NCI-H2029 treated with DMSO at 0.1 percent for 48 hours (cell line): ENCODE measurements at regions not wholly inside any gene's neighbourhood (a gene's known extent, or its start where the extent isn't known, plus 50 kb on each side); places are given as distances from the start of the nearest gene placed in this dataset.
"Not testable (repeated sequence)": the region's sequence is repeated elsewhere in the genome, so short reads cannot be mapped to it uniquely, and the experiment has no call there.

Experiments used
- DNase-seq: peaks from one replicate; lab custom pipeline; 2025; lab: John Stamatoyannopoulos, UW

DNA sequence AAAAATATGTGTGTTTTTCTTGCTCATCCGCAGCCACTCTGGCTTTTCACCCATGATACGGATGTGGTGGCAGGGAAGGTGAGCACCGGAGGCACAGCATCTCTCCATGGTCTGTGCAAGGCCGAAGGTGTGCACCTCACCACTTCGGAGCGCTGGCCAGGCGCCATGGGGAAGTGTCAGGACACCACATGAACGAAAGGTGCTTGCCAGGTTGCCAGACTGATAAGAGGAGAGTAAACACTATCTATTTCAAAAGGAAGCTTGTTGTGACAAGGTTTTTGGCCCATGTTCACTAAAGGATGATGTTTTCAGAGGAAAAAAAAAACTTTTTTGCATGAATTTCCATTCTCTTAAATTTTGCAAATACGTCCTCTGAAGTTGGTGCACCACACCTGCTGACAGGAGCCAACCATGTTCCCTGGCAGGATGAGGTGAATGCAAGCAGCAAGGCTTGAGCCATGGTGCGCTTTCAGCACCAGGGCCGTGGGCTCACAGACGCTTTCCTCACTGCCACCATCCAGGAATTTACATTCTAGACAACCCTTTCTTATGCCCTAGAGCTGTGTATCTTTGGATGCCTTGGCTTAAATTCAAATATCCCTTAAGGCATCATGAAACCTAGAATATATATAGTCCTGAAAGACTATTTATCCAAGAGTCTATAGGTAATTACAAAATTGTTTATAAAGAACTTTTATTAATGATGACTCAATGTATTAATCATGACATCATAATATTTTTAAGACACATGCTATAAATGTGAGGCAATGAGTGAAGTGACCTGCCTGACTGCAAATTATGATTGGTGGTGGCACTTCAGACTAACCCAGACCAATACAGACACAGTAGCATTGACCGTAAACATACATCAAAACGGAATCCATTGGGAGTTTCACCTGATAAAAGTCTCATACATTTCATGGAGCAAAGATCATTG is 234.5 kb downstream of the TFAP2A start:
- DNase-seq = peak; percentile 99

DNA sequence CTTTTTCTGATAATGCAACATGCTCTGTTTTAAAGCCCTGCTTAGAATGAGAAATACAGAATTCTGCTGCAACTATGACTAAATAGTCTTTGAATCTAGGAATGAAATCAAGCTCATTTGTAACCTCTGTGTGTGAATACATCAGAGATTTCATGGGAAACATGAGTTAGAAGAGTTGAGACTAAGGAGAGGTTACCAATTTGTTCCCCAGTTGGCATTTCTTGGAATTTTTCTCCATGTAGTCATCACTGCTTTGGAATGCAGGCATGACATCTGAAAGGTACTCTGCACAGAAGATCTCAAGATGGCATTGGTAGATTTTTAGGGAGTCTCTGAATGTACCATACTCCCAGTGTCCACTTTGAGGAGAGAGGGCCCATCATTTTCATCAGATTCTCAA is 237.2 kb downstream of the TFAP2A start:
- DNase-seq = no peak

DNA sequence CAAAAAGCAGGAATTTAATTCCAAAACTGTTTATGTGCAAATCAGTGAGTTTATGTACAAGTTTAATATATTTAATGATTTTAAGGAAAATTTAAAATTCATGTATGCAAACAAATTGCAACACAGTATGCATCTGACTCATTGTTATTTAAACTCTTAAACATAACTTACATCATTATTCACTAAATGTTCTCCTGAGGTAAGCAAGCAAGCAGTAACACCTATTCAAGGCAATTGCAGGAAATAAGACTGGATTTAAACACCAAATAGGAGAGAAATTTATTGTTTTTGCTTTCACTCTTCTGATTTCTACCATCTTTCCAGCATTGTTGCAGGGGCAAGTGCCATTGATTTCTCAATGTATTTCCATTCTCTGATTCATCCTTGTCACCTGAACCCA is 239.5 kb downstream of the TFAP2A start:
- no peak for DNase-seq

DNA sequence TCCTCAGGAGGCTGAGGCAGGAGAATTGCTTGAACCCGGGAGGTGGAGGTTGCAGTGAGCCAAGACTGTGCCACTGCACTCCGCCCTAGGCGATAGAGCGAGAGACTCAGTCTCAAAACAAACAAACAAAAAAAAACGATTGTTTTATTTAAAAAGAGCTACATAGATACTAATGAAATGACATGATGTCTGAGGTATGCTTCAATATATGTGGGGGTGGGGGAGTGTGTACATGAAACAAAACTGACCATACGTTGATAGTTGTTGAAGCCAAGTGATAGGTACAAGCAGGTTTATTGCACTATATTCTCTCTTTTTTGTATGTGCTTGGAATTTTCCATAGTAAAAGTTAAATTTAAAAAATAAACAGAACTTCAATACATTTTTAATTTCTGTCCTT is 240.1 kb downstream of the TFAP2A start:
- DNase-seq = no peak

DNA sequence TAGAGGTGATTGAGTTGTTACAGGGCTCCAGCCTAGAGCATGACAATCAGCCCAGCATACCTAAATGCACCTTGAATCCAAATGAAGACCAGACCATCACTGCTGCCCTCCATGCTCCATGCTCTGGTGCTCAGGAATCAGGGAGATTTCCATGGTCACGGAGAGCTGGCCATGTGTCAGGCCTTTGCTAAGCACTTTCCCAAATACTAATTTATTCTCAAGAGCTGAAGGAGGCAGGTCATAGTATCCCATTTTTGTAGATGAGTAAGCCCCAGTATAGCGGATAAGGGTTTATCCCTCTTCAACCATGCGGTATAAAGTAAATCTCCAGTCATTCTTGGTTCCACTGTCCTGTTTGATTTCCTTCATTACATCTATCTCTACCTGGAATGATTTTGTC is 240.8 kb downstream of the TFAP2A start:
- DNase-seq = no peak

DNA sequence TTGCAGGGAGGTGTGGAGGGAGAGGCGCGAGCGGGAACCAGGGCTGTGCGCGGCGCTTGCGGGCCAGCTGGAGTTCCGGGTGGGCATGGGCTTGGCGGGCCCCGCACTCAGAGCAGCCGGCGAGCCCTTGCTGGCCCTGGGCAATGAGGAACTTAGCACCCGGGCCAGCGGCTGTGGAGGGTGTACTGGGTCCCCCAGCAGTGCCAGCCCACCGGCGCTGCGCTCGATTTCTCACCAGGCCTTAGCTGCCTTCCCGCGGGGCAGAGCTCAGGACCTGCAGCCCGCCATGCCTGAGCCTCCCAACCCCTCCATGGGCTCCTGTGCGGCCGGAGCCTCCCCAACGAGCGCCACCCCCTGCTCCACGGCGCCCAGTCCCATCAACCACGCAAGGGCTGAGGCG is 243.2 kb downstream of the TFAP2A start:
- not testable (repeated sequence) for DNase-seq

DNA sequence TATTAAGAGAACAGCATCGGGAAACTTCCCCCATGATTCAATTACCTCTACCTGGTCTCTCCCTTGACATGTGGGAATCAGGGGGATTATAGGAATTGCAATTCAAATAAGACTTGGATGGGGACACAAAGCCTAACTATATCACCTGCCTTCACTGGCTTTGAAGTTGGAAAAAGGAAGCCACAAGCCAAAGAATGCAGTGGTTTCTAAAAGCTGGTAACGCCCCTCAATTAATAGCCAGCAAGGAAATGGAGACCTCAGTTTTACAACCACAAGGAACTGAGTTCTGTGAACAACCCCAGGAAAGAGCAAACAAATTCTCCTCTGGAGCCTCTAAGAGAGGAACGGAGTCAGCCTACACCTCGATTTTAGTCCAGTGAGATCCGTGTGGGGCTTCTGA is 244.1 kb downstream of the TFAP2A start:
- DNase-seq = no peak

DNA sequence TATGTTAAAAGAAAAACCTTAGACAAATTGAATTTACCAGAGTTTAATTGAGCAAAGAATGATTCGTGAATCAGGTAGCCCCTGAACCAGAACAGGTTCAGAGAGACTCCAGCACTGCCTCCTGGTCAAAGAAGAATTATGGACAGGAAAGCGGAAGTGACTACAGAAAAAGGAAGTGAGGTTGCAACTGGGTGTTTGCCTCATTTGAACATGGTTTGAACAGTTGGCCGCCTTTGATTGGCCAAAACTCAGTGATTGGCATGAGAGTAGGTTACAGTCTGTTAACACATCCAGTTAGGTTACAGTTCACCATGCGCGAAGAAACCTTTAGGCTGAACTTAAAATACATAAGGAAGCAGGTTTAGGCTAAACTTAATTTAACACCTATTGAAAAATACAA is 248.8 kb downstream of the TFAP2A start:
- DNase-seq = no peak

DNA sequence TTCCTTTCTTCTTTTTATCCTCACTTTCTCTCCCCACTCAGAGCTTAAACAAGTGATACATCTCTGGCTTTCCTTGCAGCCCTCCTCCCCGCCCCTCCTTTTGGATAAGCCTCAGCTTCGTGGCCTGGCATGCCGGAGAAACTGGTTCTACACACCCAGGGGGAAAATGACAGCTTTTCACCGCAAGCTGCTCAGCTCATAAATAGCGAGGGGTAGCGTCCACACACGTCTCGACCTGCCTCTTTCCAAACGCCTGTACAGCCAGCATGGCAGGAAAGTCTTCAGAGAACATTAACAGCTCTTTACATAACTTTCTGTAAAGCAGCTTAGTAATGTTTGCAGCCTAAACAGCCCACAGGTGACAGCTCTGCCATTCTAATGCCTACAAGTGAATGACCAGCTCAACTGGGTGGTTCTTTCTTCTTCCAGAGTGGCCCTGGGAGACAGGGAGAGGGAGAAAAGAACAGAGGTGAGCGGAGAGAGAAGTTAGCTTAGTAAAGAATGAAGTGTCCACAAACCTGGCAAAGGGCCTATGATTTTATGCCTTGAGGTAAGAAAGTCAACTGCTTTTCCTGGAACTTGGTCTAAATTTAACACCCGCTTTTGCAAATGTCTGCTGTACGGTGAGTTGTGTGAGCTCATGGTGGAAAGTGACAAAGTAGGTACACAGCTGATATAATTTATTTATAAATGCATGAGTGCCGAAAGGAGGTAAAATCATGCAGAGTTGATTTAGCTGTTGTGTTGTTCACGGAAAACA is 251.5 kb downstream of the TFAP2A start:
- DNase-seq = no peak

DNA sequence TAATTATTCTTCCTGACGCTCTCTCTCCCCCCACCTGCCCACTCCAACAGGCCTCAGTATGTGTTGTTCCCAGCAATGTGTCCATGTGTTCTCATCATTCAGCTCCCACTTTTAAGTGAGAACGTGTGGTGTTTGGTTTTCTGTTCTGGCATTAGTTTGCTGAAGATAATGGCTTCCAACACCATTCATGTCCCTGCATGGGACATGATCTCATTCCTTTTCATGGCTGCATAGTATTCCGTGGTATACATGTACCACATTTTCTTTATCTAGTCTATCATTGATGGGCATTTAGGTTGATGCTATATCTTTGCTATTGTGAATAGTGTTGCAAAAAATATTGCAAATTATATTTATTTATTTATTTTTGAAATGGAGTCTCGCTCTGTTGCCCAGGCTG is 258.0 kb downstream of the TFAP2A start:
- no peak for DNase-seq

DNA sequence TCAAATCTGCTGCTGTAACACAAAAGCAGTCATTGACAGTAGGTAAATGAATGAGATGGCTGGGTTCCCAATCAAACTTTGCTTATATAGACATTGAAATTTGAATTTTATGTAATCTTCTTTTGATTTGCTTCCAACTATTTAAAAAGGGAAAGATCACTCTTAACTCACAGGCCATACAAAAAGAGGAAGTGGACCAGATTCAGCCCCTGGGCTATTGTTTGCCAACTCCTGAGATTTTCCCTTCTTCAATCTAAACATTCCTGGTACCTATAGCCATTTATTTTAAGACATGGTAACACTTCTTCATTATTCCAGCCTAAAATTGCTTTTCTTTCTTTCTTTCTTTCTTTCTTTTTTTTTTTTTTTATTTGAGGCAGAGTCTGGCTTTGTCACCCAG is 260.6 kb downstream of the TFAP2A start:
- peak; percentile 15 for DNase-seq

DNA sequence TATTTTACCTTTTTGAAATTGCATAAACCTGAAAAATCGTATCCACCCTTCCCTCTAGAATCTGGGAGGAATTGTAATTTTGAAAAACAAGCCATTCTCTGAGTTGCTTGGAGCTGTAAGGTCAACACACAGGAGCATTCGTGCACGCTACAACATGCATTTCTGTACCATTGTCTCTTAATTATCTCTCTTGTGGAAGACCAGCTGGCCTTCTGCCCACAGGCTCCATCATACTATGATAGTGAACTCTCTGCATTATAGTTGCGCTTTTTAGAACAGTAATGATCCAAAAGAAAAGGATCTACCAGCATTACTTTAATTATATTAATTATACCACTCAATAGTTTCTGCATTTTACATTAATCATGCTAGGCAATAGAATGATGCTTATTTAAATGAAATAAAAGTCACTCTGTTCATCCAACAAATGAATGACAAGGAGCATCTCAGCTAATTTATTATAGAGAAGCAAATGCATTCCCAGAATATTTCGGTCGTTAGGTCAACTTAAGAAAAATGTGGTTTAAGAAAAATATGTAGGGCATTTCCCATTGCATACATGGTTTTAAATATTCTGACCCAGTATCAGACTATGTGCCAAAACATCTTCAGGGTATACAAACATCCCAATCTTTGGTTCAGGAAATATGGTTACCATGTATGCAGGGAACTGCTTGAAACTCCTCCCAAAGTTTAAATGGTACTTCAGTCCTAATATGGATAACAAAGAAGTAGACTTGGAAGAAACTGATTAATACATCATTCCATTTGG is 263.5 kb downstream of the TFAP2A start:
- no peak for DNase-seq

DNA sequence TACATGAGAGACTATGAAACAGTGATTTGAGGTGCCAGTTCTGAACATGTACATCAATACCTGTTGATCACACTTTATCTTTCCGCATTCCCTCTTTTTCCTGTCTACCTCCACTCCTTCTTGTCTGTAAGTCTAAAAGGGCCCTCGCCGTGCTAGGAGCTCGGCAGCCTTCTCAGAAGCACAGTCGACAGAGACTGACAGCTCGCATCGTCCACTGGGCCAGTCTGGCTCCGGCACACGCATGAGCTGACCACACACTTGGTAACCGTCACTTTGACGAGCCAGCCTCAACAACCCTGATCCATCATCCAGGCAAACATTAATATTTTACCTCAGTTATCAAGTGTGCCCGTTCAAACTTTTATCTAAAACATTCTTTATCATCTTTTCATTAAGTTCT is 265.3 kb downstream of the TFAP2A start:
- DNase-seq = no peak

DNA sequence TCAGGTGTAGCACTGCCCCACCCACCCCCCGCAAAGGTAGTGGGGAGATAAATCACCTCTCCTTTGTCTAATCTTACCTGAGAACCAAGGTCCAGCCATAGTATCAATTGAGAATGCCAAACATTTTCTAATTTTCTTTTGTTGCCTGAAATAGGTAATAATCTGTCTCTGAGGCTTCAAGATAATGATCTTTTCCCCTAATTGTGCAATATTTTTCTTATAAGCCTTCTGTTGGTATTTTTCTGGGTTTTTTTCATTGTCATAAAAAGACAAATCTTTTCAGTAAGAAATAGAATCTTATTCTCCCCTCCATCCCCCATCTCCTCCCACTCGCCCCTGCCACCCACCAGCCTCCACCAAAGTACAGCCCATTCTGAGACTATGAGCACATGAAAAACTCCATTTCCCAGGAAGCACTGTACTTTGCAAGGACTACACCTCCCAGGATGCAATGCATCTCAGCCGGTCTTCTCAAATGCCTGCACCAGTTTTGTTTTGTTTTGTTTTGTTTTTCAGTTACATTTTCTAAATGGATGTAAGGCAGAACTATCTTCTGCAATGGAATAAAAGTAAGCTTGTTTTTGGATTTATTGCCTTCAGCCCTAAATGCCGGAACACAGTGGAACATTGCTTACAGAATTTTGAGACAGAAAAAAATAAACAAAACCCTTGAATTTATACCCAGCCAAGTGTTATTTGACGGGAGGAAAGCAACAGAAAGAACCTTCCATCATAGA is 268.0 kb downstream of the TFAP2A start:
- DNase-seq = peak; percentile 70

DNA sequence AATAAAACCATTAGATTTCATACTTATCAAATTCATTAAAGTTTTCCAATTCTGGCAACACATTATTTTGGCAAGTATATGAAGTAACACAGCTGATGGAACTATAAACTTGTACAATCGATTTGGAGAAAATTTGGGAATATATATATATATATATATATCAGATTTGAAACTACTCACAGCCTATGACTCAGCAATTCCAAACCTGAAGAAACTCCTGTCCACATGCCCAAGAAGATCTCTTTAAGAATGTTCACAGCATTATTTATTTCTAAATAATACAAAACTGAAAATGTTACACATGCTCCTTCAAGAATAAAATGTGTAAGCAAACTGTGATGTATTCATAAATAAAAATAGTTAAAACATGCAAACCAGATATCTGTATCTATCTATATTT is 270.1 kb downstream of the TFAP2A start:
- no peak for DNase-seq

DNA sequence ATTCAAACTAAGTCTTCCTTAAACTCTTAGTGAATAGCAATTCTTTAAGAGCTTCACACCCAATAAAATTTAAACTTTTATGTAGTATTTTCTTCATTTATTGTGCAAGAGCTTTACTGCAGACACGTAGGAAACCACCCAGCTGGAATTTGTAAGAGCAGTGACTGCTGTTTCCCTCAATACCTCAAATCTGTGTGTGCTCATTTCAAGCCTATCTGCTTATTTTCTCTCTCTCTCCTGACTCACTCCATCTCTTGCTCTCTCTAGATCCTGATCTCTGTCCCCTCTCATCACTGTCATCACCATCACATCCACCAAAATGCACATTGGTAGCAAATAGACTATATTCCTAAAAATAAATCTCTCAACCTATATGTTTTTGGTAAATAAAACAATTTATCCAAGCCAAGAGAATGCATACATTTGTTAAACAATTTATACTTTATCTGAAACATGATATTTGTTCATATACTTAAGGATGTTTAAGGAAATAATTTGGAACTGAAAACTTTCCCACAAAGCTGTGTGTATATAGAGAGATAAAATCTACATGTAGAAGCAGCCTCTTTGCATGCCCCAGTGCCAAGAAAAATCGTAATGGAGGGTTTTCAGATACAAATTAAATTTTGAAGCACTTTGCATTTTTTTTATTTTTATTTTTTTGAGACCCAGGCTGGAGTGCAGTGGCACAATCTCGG is 273.0 kb downstream of the TFAP2A start:
- no peak for DNase-seq

DNA sequence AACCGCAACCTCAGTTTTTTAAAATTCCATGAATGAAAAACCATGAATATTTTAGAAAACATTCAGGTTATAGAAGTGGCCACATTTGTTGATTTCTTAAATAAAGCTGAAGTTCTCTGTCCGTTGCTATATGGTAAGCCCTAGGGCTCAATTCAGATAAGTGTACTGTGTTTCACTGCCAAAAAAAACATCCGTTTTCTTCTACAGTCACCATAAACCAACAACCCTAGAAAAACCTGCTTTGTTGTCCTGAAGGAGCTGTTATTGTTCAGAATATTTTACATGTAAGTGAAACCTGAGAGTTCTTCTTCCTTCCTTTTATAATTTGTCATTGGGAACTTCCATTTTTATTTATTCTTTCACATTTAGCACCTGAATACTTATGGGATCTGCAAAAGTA is 274.1 kb downstream of the TFAP2A start:
- DNase-seq = peak; percentile 88

DNA sequence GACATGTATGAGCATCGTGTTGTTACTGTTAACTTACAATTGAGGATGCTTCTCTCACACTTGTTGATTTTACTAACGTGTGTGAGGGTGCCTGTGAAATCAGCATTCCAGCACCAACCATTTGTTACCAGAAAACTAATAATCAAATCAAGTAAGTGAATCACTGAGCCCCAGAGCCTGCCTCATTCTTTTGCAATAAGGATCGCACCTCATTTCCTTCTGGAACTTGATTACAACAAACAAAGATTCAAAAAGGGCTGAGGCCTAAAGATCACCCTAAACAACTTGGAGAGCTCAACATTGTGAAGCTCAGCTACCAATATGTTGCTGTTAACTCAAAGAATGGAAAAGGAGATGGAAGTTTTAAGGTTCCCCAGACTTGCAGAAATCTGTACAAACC is 274.7 kb downstream of the TFAP2A start:
- DNase-seq = no peak

DNA sequence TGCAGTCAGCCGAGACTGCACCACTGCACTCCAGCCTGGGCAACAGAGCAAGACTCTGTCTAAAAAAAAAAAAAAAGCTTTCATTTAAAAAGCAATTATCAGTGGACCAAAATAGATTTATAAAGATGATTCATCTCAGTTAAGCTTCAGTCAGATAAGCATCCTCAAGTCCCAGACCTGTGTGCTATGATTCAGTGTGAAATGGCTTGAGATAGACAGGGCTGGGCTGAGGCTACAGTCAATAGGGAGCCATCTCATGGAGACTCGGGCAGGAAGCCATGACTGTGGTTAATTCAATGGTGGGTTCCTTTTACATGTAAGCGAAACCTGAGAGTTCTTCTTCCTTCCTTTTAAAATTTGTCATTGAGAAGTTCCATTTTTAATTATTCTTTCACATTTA is 276.0 kb downstream of the TFAP2A start:
- DNase-seq = peak; percentile 45

DNA sequence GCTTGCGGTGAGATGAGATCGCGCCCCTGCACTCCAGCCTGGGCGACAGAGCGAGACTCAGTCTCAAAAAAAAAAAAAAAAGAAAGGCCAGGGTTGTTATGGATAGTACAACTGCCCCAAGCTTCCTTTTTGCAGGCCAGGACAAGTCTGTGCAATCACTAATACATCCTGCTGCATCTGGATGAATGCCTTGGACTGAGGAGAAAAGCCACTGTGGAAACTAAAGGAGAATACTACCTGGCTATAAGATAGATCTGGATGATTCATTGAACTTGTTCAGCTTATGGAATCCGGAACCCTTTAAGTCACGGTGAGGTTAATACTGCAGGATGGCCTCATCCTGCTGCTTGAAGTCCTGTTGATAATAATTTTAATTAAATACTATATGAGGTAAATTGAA is 278.2 kb downstream of the TFAP2A start:
- no peak for DNase-seq

DNA sequence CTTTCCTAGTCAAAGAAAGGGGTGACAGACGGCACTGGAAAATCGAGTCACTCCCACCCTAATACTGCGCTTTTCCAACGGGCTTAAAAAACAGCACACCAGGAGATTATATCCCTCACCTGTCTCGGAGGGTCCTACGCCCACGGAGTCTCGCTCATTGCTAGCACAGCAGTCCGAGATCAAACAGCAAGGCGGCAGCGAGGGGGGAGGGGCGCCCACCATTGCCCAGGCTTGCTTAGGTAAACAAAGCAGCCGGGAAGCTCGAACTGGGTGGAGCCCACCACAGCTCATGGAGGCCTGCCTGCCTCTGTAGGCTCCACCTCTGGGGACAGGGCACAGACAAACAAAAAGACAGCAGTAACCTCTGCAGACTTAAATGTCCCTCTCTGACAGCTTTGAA is 280.7 kb downstream of the TFAP2A start:
- DNase-seq = not testable (repeated sequence)
